Trophoblast cell (in vitro differentiated cells and primary cell): ENCODE measurements at regions not wholly inside any gene's neighbourhood (a gene's known extent, or its start where the extent isn't known, plus 50 kb on each side); places are given as distances from the start of the nearest gene placed in this dataset.

ENCODE experiments used
- DNase-seq, 2 donors: peaks; one replicate each; pipeline ENCODE4 v3.0.0-alpha.2; 2016
- H2AFZ ChIP-seq: 2 replicates; pipeline ENCODE4 v1.6.1; 2013; ENCODE audit warnings: low read length, moderate library complexity, mild to moderate bottlenecking; ENCODE audit not compliant: insufficient read depth, poor library complexity
- H2AK5ac ChIP-seq: 2 replicates; pipeline ENCODE4 v1.6.1; 2013; ENCODE audit warnings: mild to moderate bottlenecking, low read length
- H2BK120ac ChIP-seq: 2 replicates; pipeline ENCODE4 v1.6.1; 2013; ENCODE audit warnings: low read length, mild to moderate bottlenecking, moderate library complexity; ENCODE audit not compliant: insufficient read depth, poor library complexity
- H2BK12ac ChIP-seq: 2 replicates; pipeline ENCODE4 v1.6.1; 2013; ENCODE audit warnings: mild to moderate bottlenecking, low read length, moderate library complexity
- H2BK5ac ChIP-seq: 2 replicates; pipeline ENCODE4 v1.6.1; 2013; ENCODE audit warnings: low read length, low read depth, moderate library complexity, mild to moderate bottlenecking; ENCODE audit not compliant: poor library complexity
- H3K14ac ChIP-seq: 2 replicates; pipeline ENCODE4 v1.6.1; 2013; ENCODE audit warnings: mild to moderate bottlenecking, low read length
- H3K18ac ChIP-seq: 2 replicates; pipeline ENCODE4 v1.6.1; 2013; ENCODE audit warnings: mild to moderate bottlenecking, low read length
- H3K23ac ChIP-seq: 2 replicates; pipeline ENCODE4 v1.6.1; 2013; ENCODE audit warnings: low read length
- H3K27ac ChIP-seq: 2 replicates; pipeline ENCODE4 v1.5.1; 2013; ENCODE audit warnings: low read depth, mild to moderate bottlenecking, inconsistent platforms, low read length, moderate library complexity
- H3K27me3 ChIP-seq: 2 replicates; pipeline ENCODE4 v1.6.1; 2013; ENCODE audit warnings: inconsistent platforms, mild to moderate bottlenecking, low read length, moderate library complexity; ENCODE audit not compliant: insufficient read depth
- H3K36me3 ChIP-seq, 2 experiments: 1 replicate in 1 of 2; 2 replicates in 1 of 2; pipeline ENCODE4 v1.6.1; 2013; ENCODE audit warnings: low read length in 2 of 2, mild to moderate bottlenecking in 2 of 2, moderate library complexity in 1 of 2; ENCODE audit not compliant: insufficient read depth in 2 of 2, control insufficient read depth in 1 of 2
- H3K4ac ChIP-seq: 2 replicates; pipeline ENCODE4 v1.6.1; 2013; ENCODE audit warnings: low read depth, mild to moderate bottlenecking, low read length, moderate library complexity
- H3K4me1 ChIP-seq, 2 experiments: 1 replicate in 1 of 2; 2 replicates in 1 of 2; pipeline ENCODE4 v1.6.1; 2013; ENCODE audit warnings: low read length in 2 of 2, mild to moderate bottlenecking in 2 of 2, moderate library complexity in 1 of 2; ENCODE audit not compliant: insufficient read depth in 2 of 2, control insufficient read depth in 1 of 2
- H3K4me2 ChIP-seq: 2 replicates; pipeline ENCODE4 v1.6.1; 2013; ENCODE audit warnings: inconsistent platforms, mild to moderate bottlenecking, low read length, moderate library complexity
- H3K4me3 ChIP-seq: 2 replicates; pipeline ENCODE4 v1.5.1; 2013; ENCODE audit warnings: mild to moderate bottlenecking, low read depth, low read length, inconsistent platforms
- H3K79me1 ChIP-seq: one replicate; pipeline ENCODE4 v1.6.1; 2013; ENCODE audit warnings: low read length
- H3K79me2 ChIP-seq: 2 replicates; pipeline ENCODE4 v1.6.1; 2013; ENCODE audit warnings: low read length, mild to moderate bottlenecking; ENCODE audit not compliant: control insufficient read depth, insufficient read depth, poor library complexity
- H3K9ac ChIP-seq: 2 replicates; pipeline ENCODE4 v1.6.1; 2013; ENCODE audit warnings: mild to moderate bottlenecking, low read length
- H3K9me3 ChIP-seq: 2 replicates; pipeline ENCODE4 v1.6.1; 2013; ENCODE audit warnings: low read depth, mild to moderate bottlenecking, control low read depth, inconsistent platforms, low read length; ENCODE audit not compliant: insufficient read depth
- H4K12ac ChIP-seq: 2 replicates; pipeline ENCODE4 v1.6.1; 2013; ENCODE audit warnings: low read depth, mild to moderate bottlenecking, low read length, moderate library complexity
- H4K8ac ChIP-seq: 2 replicates; pipeline ENCODE4 v1.6.1; 2013; ENCODE audit warnings: low read depth, mild to moderate bottlenecking, low read length, moderate library complexity
- H4K91ac ChIP-seq: one replicate; pipeline ENCODE4 v1.6.1; 2013; ENCODE audit warnings: low read depth, mild to moderate bottlenecking, low read length, moderate library complexity
- WGBS: extraction: QIAGEN DNeasy Blood & Tissue Kit; methylation state at CpG from one replicate; pipeline ENCODE4 v1.1.7; 2013; ENCODE audit warnings: missing lambda C conversion rate; ENCODE audit not compliant: insufficient read length, insufficient coverage; ENCODE audit errors: extremely low coverage; 5-methylcytosine and 5-hydroxymethylcytosine counted together

GRCh38 chr3:104396974-104397669 lies 969.6 kb upstream of the ALCAM start:
- Histone ChIP-seq H3K9me3 (no peaks in the 10 kb centered on the region), H3K18ac (no peak overlapping the region), H3K4me1 (peaks cover 0 to 3% of the 10 kb centered on the region in 2 experiments), H3K14ac (no peak overlapping the region), H3K4ac (no peak overlapping the region), H4K91ac (no peak overlapping the region), H2BK5ac (no peak overlapping the region), H3K23ac (no peak overlapping the region), H2AFZ (no peak overlapping the region), H3K36me3 (no peaks in the 10 kb centered on the region), H4K8ac (no peak overlapping the region), H4K12ac (no peak overlapping the region), H3K4me2 (no peak overlapping the region), H3K27ac (no peak overlapping the region), H2BK120ac (no peak overlapping the region), H3K79me1 (no peaks in the 10 kb centered on the region), H3K9ac (no peak overlapping the region), H2AK5ac (no peak overlapping the region), H3K79me2 (no peaks in the 10 kb centered on the region), H3K4me3 (no peak overlapping the region), H2BK12ac (no peak overlapping the region), H3K27me3 (no peaks in the 10 kb centered on the region)
- DNase-seq = no peak
- WGBS = no CpG with 5 or more reads among the region's 2 CpGs

- Histone ChIP-seq H2BK5ac (no peak overlapping the region), H2AFZ (no peak overlapping the region), H3K4me3 (no peak overlapping the region), H3K79me1 (no peaks in the 10 kb centered on the region), H3K23ac (no peak overlapping the region), H3K14ac (no peak overlapping the region), H2BK12ac (no peak overlapping the region), H3K4ac (no peak overlapping the region), H3K18ac (no peak overlapping the region), H4K12ac (no peak overlapping the region), H4K91ac (no peak overlapping the region), H2AK5ac (no peak overlapping the region), H3K4me1 (peaks cover 0 to 3% of the 10 kb centered on the region in 2 experiments), H3K9ac (no peak overlapping the region), H3K4me2 (no peak overlapping the region), H3K27ac (no peak overlapping the region), H3K9me3 (no peaks in the 10 kb centered on the region), H4K8ac (no peak overlapping the region), H2BK120ac (no peak overlapping the region), H3K27me3 (no peaks in the 10 kb centered on the region), H3K79me2 (no peaks in the 10 kb centered on the region), H3K36me3 (no peaks in the 10 kb centered on the region)
- no CpG with 5 or more reads among the region's 1 CpG for WGBS
- DNase-seq = no peak
These were observed 969.0 kb upstream of the ALCAM start for GRCh38 chr3:104397713-104398112.

- Histone ChIP-seq H3K4me1 (no peaks in the 10 kb centered on the region), H2BK120ac (no peak overlapping the region), H3K18ac (no peak overlapping the region), H3K4ac (no peak overlapping the region), H3K27me3 (no peaks in the 10 kb centered on the region), H3K9ac (no peak overlapping the region), H4K12ac (no peak overlapping the region), H3K79me2 (no peaks in the 10 kb centered on the region), H4K8ac (no peak overlapping the region), H2AK5ac (no peak overlapping the region), H3K9me3 (no peaks in the 10 kb centered on the region), H3K4me2 (no peak overlapping the region), H4K91ac (no peak overlapping the region), H3K36me3 (no peaks in the 10 kb centered on the region), H3K27ac (no peak overlapping the region), H2BK5ac (no peak overlapping the region), H3K14ac (no peak overlapping the region), H2AFZ (no peak overlapping the region), H3K23ac (no peak overlapping the region), H3K4me3 (no peak overlapping the region), H2BK12ac (no peak overlapping the region), H3K79me1 (no peaks in the 10 kb centered on the region)
- no peak for DNase-seq
- WGBS = no CpG with 5 or more reads among the region's 2 CpGs
These were observed 963.8 kb upstream of the ALCAM start for GRCh38 chr3:104402902-104403301.

- no peak overlapping the region for H2AFZ ChIP-seq
- no peak overlapping the region for H3K23ac ChIP-seq
- H2BK12ac ChIP-seq = no peak overlapping the region
- no peak overlapping the region for H3K18ac ChIP-seq
- no peak overlapping the region for H4K91ac ChIP-seq
- H2BK5ac ChIP-seq = no peak overlapping the region
- no peak overlapping the region for H2AK5ac ChIP-seq
- no peak overlapping the region for H3K4ac ChIP-seq
- H4K8ac ChIP-seq = no peak overlapping the region
- no peaks in the 10 kb centered on the region for H3K36me3 ChIP-seq
- no peak overlapping the region for H3K14ac ChIP-seq
- no peaks in the 10 kb centered on the region for H3K4me1 ChIP-seq
- H2BK120ac ChIP-seq = no peak overlapping the region
- WGBS = no CpG with 5 or more reads among the region's 4 CpGs
- H3K27ac ChIP-seq = no peak overlapping the region
- no peaks in the 10 kb centered on the region for H3K9me3 ChIP-seq
- no peak overlapping the region for H3K4me3 ChIP-seq
- no peak for DNase-seq
- no peaks in the 10 kb centered on the region for H3K27me3 ChIP-seq
- H3K4me2 ChIP-seq = no peak overlapping the region
- H3K79me1 ChIP-seq = no peaks in the 10 kb centered on the region
- H3K79me2 ChIP-seq = no peaks in the 10 kb centered on the region
- no peak overlapping the region for H3K9ac ChIP-seq
- H4K12ac ChIP-seq = no peak overlapping the region
These were observed 955.0 kb upstream of the ALCAM start for GRCh38 chr3:104411757-104412156.
